Karpas-422 (cell line): ENCODE measurements at regions not wholly inside any gene's neighbourhood (a gene's known extent, or its start where the extent isn't known, plus 50 kb on each side); places are given as distances from the start of the nearest gene placed in this dataset.
"Not testable (repeated sequence)": the region's sequence is repeated elsewhere in the genome, so short reads cannot be mapped to it uniquely, and the experiment has no call there.

ENCODE experiments used
- DNase-seq: peaks from one replicate; pipeline ENCODE4 v3.0.0-alpha.2; 2015
- H2AFZ ChIP-seq: fragments of 200-600 bp; sonication (generic); 2 replicates; pipeline ENCODE4 v1.6.1; 2014; ENCODE audit warnings: antibody characterized with exemption, low read length, mixed read lengths
- H3K27ac ChIP-seq: fragments of 200-600 bp; sonication (generic); 2 replicates; pipeline ENCODE4 v1.5.1; 2014; ENCODE audit warnings: mild to moderate bottlenecking, low read length, moderate library complexity
- H3K27me3 ChIP-seq: fragments of 200-600 bp; sonication (generic); 2 replicates; pipeline ENCODE4 v1.6.1; 2014; ENCODE audit warnings: low read length, mixed read lengths
- H3K36me3 ChIP-seq: fragments of 200-600 bp; sonication (generic); 2 replicates; pipeline ENCODE4 v1.6.1; 2014; ENCODE audit warnings: low read length, mixed read lengths; ENCODE audit not compliant: insufficient read depth
- H3K4me1 ChIP-seq: fragments of 200-600 bp; sonication (generic); 2 replicates; pipeline ENCODE4 v1.6.1; 2014; ENCODE audit warnings: mild to moderate bottlenecking, low read length, mixed read lengths
- H3K4me2 ChIP-seq: fragments of 200-600 bp; sonication (generic); 2 replicates; pipeline ENCODE4 v1.6.1; 2014; ENCODE audit warnings: low read length, low read depth, mild to moderate bottlenecking; ENCODE audit not compliant: poor library complexity, severe bottlenecking
- H3K4me3 ChIP-seq: fragments of 200-600 bp; sonication (generic); 2 replicates; pipeline ENCODE4 v1.5.1; 2014; ENCODE audit warnings: mild to moderate bottlenecking, antibody characterized with exemption, low read length, mixed read lengths
- H3K79me2 ChIP-seq: fragments of 200-600 bp; sonication (generic); 2 replicates; pipeline ENCODE4 v1.6.1; 2014; ENCODE audit warnings: mild to moderate bottlenecking, low read length, mixed read lengths
- H3K9ac ChIP-seq: fragments of 200-600 bp; sonication (generic); 2 replicates; pipeline ENCODE4 v1.6.0; 2014; ENCODE audit warnings: low read length
- H3K9me2 ChIP-seq: fragments of 200-600 bp; sonication (generic), shearing (Covaris generic); replicated peaks from 2 replicates; pipeline ENCODE4 v1.6.0; 2014; ENCODE audit warnings: mild to moderate bottlenecking, low read length, moderate library complexity; ENCODE audit not compliant: insufficient read depth
- H3K9me3 ChIP-seq: fragments of 300-700, 200-600 bp; sonication (generic); 2 replicates; pipeline ENCODE4 v1.6.1; 2014; ENCODE audit warnings: low read length, mixed read lengths
- H4K20me1 ChIP-seq: fragments of 200-600 bp; sonication (generic); 2 replicates; pipeline ENCODE4 v1.6.1; 2014; ENCODE audit warnings: mild to moderate bottlenecking, antibody characterized with exemption, low read length, low read depth; ENCODE audit not compliant: insufficient read depth

DNA sequence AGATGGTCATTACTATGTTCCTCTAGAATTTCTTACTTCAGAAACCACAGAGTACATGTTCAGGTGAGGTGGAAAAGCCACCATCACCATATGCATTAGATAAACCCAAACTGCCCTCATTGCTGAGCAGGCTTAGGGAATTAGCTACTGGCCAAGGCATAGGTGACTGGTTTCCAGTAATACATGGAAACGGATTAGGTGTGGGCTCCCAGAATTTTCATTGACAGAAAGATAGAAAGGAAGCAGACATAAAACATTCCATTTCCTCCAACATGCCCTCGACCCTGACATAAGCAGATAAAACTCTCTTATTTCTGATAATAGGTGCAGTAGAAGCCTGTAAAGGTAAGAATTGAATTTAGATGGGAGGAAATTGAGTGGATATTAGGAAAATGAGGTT is 1466.1 kb downstream of the SUCLG1 start:
- Histone ChIP-seq H3K27ac (no peak overlapping the region), H3K79me2 (no peaks in the 10 kb centered on the region), H4K20me1 (no peaks in the 10 kb centered on the region), H3K4me2 (no peak overlapping the region), H3K9ac (no peak overlapping the region), H3K9me3 (peaks cover 47% of the 10 kb centered on the region), H3K36me3 (no peaks in the 10 kb centered on the region), H3K4me1 (no peaks in the 10 kb centered on the region), H3K9me2 (no peaks in the 10 kb centered on the region), H3K27me3 (no peaks in the 10 kb centered on the region), H2AFZ (no peak overlapping the region), H3K4me3 (no peak overlapping the region)
- no peak for DNase-seq

DNA sequence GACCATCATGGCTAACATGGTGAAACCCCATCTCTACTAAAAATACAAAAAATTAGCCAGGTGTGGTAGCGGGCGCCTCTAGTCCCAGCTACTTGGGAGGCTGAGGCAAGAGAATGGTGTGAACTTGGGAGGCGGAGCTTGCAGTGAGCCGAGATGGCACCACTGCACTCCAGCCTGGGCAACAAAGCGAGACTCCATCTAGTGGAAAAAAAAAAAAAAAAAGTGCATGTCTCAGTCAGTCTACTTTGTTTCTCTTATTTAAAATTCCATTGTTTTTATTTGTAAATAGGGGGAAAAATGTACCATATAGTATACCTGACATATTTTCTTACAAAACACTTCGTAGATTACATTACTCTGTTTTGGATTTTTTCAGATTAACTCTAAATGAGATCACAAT is 1471.4 kb downstream of the SUCLG1 start:
- not testable (repeated sequence) for H3K9me2 ChIP-seq, DNase-seq, H3K79me2 ChIP-seq, H4K20me1 ChIP-seq, H3K4me3 ChIP-seq, H3K9ac ChIP-seq, H3K27ac ChIP-seq, H3K36me3 ChIP-seq, H3K4me1 ChIP-seq, H3K4me2 ChIP-seq, H2AFZ ChIP-seq, H3K27me3 ChIP-seq
- peaks cover 42% of the 10 kb centered on the region for H3K9me3 ChIP-seq

DNA sequence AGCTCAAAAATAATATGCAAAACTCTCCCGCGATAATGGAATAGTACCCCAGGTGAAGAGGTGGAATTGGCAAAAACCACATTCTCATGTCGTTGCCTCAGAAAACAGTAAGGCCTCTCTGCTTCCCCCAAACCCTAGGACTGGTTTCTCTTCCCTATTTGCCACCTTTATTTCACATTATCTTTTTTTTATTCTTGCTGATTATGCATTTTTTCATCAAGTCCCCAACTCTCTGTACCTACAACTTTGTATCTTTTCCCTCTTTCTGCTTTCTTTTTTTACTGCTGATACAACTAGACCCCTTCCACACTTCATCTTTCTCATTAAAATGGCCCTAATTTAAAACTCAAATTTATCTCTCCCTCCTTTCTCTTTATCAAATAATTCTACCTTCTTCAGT is 1472.2 kb downstream of the SUCLG1 start:
- H3K9me3 ChIP-seq: peaks cover 38% of the 10 kb centered on the region
- no peaks in the 10 kb centered on the region for H3K36me3 ChIP-seq
- H3K4me2 ChIP-seq: no peak overlapping the region
- no peak for DNase-seq
- H2AFZ ChIP-seq: no peak overlapping the region
- no peak overlapping the region for H3K9ac ChIP-seq
- H3K9me2 ChIP-seq: no peaks in the 10 kb centered on the region
- H3K4me1 ChIP-seq: no peaks in the 10 kb centered on the region
- no peaks in the 10 kb centered on the region for H3K79me2 ChIP-seq
- no peak overlapping the region for H3K27ac ChIP-seq
- no peak overlapping the region for H3K4me3 ChIP-seq
- H4K20me1 ChIP-seq: no peaks in the 10 kb centered on the region
- no peaks in the 10 kb centered on the region for H3K27me3 ChIP-seq

DNA sequence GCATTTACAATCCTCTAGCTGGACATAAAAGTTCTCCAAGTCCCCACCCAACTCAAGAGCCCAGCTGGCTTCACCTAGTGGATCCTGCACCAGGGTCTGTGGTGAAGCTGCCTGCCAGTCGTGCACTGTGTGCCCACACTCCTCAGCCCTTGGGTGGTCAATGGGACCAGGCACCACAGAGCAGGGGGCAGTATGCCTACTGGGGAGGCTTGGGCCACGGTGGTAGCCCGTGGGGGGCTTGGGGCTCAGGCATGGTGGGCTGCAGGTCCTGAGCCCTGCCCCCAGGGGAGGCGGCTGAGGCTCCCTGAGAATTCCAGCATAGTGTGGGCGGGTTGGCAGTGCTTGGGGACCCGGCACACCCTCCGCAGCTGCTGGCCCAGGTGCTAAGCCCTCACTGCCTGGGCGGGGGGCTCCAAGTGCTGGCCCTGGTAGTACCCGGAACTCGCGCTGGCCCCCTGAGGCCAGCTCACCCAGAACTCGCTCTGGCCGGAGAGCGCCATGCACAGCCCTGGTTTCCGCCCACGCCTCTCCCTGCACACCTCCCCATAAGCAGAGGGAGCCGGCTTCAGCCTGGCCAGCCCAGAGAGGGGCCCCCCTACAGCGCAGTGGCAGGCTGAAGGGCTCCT is 1473.4 kb downstream of the SUCLG1 start:
- no peaks in the 10 kb centered on the region for H3K36me3 ChIP-seq
- no peaks in the 10 kb centered on the region for H3K27me3 ChIP-seq
- H3K9me3 ChIP-seq: peaks cover 38% of the 10 kb centered on the region
- no peaks in the 10 kb centered on the region for H3K79me2 ChIP-seq
- no peak overlapping the region for H3K4me3 ChIP-seq
- no peak overlapping the region for H3K9ac ChIP-seq
- no peak overlapping the region for H3K27ac ChIP-seq
- H4K20me1 ChIP-seq: no peaks in the 10 kb centered on the region
- H3K4me2 ChIP-seq: no peak overlapping the region
- H3K9me2 ChIP-seq: no peaks in the 10 kb centered on the region
- H3K4me1 ChIP-seq: no peaks in the 10 kb centered on the region
- no peak for DNase-seq
- no peak overlapping the region for H2AFZ ChIP-seq

DNA sequence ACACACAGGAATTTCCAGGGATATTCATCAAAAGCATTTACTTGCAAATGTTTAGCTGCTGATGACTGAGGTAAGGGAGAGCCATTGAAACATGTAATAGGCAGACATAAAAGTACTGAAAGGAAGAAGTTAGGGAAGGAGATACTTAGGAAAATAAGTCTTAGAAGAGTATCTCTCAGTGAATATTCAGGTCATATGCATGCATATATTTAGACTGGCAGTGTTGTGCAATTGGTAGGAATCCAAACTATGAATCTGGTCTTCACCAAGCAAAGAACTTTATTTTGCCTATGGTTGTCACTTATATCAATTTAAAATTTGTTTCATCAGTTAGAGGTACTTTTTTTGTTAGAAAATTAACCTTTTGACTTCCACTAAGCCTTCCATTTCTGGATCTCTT is 1490.7 kb downstream of the SUCLG1 start:
- Histone ChIP-seq H4K20me1 (no peaks in the 10 kb centered on the region), H3K27ac (no peak overlapping the region), H3K9ac (no peak overlapping the region), H3K27me3 (no peaks in the 10 kb centered on the region), H2AFZ (no peak overlapping the region), H3K4me1 (no peaks in the 10 kb centered on the region), H3K9me2 (no peaks in the 10 kb centered on the region), H3K36me3 (no peaks in the 10 kb centered on the region), H3K79me2 (no peaks in the 10 kb centered on the region), H3K4me2 (no peak overlapping the region), H3K9me3 (peaks cover 53% of the 10 kb centered on the region), H3K4me3 (no peak overlapping the region)
- no peak for DNase-seq

DNA sequence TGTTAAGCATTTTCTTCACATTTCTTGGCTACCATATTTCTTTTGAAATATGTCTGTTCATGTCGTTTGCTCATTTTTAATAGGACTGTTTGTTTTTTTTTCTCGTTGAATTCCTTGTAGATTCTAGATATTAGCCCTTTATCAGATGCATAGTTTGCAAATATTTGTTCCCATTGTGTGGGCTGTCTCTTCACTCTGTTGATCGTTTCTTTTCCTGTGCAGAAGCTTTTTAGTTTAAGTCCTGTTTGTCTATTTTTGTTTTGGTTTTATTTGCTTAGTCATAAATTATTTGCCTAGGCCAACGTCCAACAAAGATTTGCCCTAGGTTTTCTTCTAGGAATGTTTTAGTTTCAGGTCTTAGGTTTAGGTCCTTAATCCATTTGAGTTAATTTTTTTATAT is 1494.7 kb downstream of the SUCLG1 start:
- Histone ChIP-seq H3K4me3 (no peak overlapping the region), H3K27ac (no peak overlapping the region), H3K36me3 (no peaks in the 10 kb centered on the region), H3K27me3 (no peaks in the 10 kb centered on the region), H4K20me1 (no peaks in the 10 kb centered on the region), H3K9me3 (peaks cover 39% of the 10 kb centered on the region), H3K9ac (no peak overlapping the region), H3K4me1 (no peaks in the 10 kb centered on the region), H3K79me2 (no peaks in the 10 kb centered on the region), H3K9me2 (no peaks in the 10 kb centered on the region), H2AFZ (no peak overlapping the region), H3K4me2 (no peak overlapping the region)
- no peak for DNase-seq

DNA sequence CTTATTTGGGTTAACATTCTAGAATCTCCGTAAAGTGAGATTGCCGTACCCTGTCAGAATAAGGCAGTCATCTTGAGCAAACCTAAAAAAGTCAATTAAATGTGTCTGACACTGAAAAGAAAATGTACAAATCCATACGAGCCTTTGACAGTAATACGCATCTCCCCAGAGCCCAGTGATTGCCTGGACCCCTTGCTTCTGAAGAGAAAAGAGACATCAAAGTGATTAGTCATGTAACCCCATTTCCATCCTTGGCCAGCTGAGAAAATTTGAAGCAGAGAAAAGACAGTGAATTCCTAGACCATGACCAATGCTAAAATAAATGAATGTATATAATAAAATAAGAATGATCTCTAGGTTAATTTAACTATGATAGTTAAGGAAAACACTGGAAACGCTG is 1499.4 kb downstream of the SUCLG1 start:
- H3K36me3 ChIP-seq: no peaks in the 10 kb centered on the region
- no peak overlapping the region for H3K4me3 ChIP-seq
- H3K9me3 ChIP-seq: peaks cover 40% of the 10 kb centered on the region
- H3K4me2 ChIP-seq: no peak overlapping the region
- H4K20me1 ChIP-seq: no peaks in the 10 kb centered on the region
- 0 out of 2 replicates have a peak, but pooled peaks cover 2% of the 10 kb centered on the region for H3K9me2 ChIP-seq
- H3K9ac ChIP-seq: no peak overlapping the region
- H3K4me1 ChIP-seq: no peaks in the 10 kb centered on the region
- no peak overlapping the region for H3K27ac ChIP-seq
- no peaks in the 10 kb centered on the region for H3K27me3 ChIP-seq
- H3K79me2 ChIP-seq: no peaks in the 10 kb centered on the region
- no peak overlapping the region for H2AFZ ChIP-seq
- no peak for DNase-seq

DNA sequence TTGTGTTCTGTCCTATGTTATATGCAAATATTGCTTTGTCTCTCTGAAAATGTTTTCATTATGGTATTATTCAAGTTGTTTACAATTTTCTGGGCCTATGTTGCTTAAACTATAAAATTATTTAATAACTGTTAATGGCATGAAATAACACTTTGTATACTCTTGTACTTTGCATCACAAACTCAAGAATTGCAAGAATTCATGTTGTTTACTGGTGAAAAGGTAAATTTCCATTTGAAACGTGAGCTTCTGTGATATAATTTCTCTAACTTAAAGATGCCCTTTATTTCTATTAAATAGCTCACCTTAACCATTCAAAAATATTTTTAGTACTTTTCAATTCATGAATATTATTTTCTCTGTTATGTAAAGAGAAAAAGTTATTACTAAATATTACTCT is 1504.2 kb downstream of the SUCLG1 start:
- no peak overlapping the region for H3K27ac ChIP-seq
- H3K9ac ChIP-seq: no peak overlapping the region
- peaks cover 51% of the 10 kb centered on the region for H3K9me3 ChIP-seq
- H4K20me1 ChIP-seq: no peaks in the 10 kb centered on the region
- no peaks in the 10 kb centered on the region for H3K79me2 ChIP-seq
- H3K4me3 ChIP-seq: no peak overlapping the region
- H3K4me1 ChIP-seq: no peaks in the 10 kb centered on the region
- no peak overlapping the region for H3K4me2 ChIP-seq
- no peak overlapping the region for H2AFZ ChIP-seq
- DNase-seq: no peak
- H3K9me2 ChIP-seq: 0 out of 2 replicates have a peak, but pooled peaks cover 2% of the 10 kb centered on the region
- no peaks in the 10 kb centered on the region for H3K27me3 ChIP-seq
- H3K36me3 ChIP-seq: no peaks in the 10 kb centered on the region

DNA sequence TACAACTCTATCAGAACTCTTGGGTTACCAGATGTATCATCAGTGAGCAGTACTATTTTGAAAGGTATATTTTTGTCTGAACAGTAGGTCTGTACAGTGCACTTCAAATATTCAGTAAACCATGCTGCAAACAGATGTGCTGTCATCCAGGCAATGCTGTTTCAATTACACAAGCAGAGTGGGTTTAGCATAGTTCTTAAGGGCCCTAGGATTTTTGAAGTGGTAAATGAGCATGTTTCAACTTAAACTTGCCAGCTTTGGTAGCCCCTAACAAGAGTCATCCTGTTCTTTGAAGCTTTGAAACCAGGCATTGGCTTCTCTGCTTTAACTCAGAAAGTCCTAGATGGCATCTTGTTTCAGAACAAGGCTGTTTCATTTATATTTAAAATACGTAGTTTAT is 1519.9 kb downstream of the SUCLG1 start:
- Histone ChIP-seq H3K9me3 (peaks cover 30% of the 10 kb centered on the region), H3K36me3 (no peaks in the 10 kb centered on the region), H3K4me2 (no peak overlapping the region), H4K20me1 (no peaks in the 10 kb centered on the region), H3K4me3 (no peak overlapping the region), H3K9me2 (no peaks in the 10 kb centered on the region), H3K27ac (no peak overlapping the region), H2AFZ (no peak overlapping the region), H3K27me3 (no peaks in the 10 kb centered on the region), H3K79me2 (no peaks in the 10 kb centered on the region), H3K4me1 (no peaks in the 10 kb centered on the region), H3K9ac (no peak overlapping the region)
- DNase-seq: no peak
